ENCODE measurements at regions not wholly inside any gene's neighbourhood (a gene's known extent, or its start where the extent isn't known, plus 50 kb on each side); places are given as distances from the start of the nearest gene placed in this dataset.

GRCh38 chr2:204124140-204124750 lies 187.7 kb downstream of the ICOS start:
- no peaks in the 10 kb centered on the region for H3K9me3 Mint-ChIP-seq
- H3K36me3 Mint-ChIP-seq (ENCODE audit: insufficient read depth), result no peaks in the 10 kb centered on the region
- H3K4me3 Mint-ChIP-seq, result no peak overlapping the region
- peaks cover 44% of the 10 kb centered on the region in 2 donors for H3K27me3 Mint-ChIP-seq
- no peak for DNase-seq
- ATAC-seq (replicated peaks), result no peak
- H3K27ac Mint-ChIP-seq, result no peak overlapping the region
- H3K4me1 Mint-ChIP-seq (ENCODE audit: low read depth in 2 of 2), result peaks cover 0 to 3% of the 10 kb centered on the region in 2 donors

DNA sequence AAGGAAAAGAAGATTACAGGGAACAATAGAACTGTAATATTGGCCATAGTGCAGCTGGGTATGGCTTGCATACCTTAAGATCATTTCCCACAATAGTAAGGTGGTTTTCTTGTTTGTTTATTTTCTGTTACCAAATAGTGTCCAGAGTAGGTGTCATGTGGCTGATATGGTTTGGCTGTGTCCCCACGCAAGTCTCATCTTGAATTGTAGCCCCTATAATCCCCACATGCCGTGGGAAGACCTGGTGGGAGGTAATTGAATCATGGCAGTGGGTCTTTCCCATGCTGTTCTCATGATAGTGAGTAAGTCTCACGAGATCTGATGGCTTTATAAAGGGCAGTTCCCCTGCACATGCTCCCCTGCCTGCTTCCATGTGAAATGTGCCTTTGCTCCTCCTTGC lies 190.1 kb downstream of the ICOS start:
- DNase-seq (no peak), ATAC-seq (replicated peaks) (no peak)
- Mint-ChIP-seq H3K4me1 (ENCODE audit: low read depth in 2 of 2) (peaks cover 0 to 3% of the 10 kb centered on the region in 2 donors), H3K36me3 (ENCODE audit: insufficient read depth) (no peaks in the 10 kb centered on the region), H3K27me3 (peaks cover 45 to 61% of the 10 kb centered on the region in 2 donors), H3K4me3 (no peak overlapping the region), H3K27ac (no peak overlapping the region), H3K9me3 (no peaks in the 10 kb centered on the region)

DNA sequence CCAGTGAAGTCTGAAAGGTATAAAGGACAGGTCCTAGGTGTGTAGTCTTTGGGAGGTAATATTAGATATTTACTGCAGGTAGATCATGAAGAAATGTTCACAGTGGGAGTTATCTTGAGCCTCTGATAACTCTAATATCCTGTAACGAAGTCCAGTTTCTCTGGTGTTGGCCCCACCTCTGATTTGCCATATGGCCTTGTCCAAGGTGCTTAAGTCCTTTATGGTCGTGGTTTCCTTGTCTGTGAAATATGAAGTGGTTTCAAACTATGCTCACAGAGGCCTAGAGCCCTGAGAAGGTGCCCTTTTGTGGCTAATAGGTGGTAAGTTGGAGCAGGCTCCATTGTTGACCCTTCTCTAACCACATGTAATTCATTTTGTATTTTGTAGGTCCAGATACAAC lies 190.7 kb downstream of the ICOS start:
- H3K9me3 Mint-ChIP-seq, result no peaks in the 10 kb centered on the region
- H3K27me3 Mint-ChIP-seq, result peaks cover 40 to 56% of the 10 kb centered on the region in 2 donors
- no peaks in the 10 kb centered on the region for H3K36me3 Mint-ChIP-seq (ENCODE audit: insufficient read depth)
- ATAC-seq (replicated peaks) (no peak), DNase-seq (no peak)
- no peak overlapping the region for H3K4me3 Mint-ChIP-seq
- no peak overlapping the region for H3K27ac Mint-ChIP-seq
- peaks cover 0 to 3% of the 10 kb centered on the region in 2 donors for H3K4me1 Mint-ChIP-seq (ENCODE audit: low read depth in 2 of 2)

GRCh38 chr2:204129591-204130294 lies 193.2 kb downstream of the ICOS start:
- no peak for ATAC-seq (replicated peaks)
- no peaks in the 10 kb centered on the region for H3K9me3 Mint-ChIP-seq
- H3K36me3 Mint-ChIP-seq (ENCODE audit: insufficient read depth), result no peaks in the 10 kb centered on the region
- H3K27me3 Mint-ChIP-seq, result peaks cover 19 to 43% of the 10 kb centered on the region in 2 donors
- H3K4me1 Mint-ChIP-seq (ENCODE audit: low read depth in 2 of 2), result no peaks in the 10 kb centered on the region
- H3K27ac Mint-ChIP-seq, result no peak overlapping the region
- no peak overlapping the region for H3K4me3 Mint-ChIP-seq
- DNase-seq, result no peak

- no peak for ATAC-seq (replicated peaks)
- no peaks in the 10 kb centered on the region for H3K36me3 Mint-ChIP-seq (ENCODE audit: insufficient read depth)
- H3K4me3 Mint-ChIP-seq, result no peak overlapping the region
- H3K9me3 Mint-ChIP-seq, result no peaks in the 10 kb centered on the region
- H3K27me3 Mint-ChIP-seq, result peaks cover 25 to 53% of the 10 kb centered on the region in 2 donors
- no peak overlapping the region for H3K27ac Mint-ChIP-seq
- no peaks in the 10 kb centered on the region for H3K4me1 Mint-ChIP-seq (ENCODE audit: low read depth in 2 of 2)
- DNase-seq, result no peak
These were observed 195.1 kb downstream of the ICOS start for GRCh38 chr2:204131621-204132020.

GRCh38 chr2:204133476-204133875 lies 196.9 kb downstream of the ICOS start:
- no peak overlapping the region for H3K27ac Mint-ChIP-seq
- no peaks in the 10 kb centered on the region for H3K36me3 Mint-ChIP-seq (ENCODE audit: insufficient read depth)
- H3K4me3 Mint-ChIP-seq, result no peak overlapping the region
- DNase-seq (no peak), ATAC-seq (replicated peaks) (no peak)
- H3K9me3 Mint-ChIP-seq, result no peaks in the 10 kb centered on the region
- peaks cover 31 to 49% of the 10 kb centered on the region in 2 donors for H3K27me3 Mint-ChIP-seq
- H3K4me1 Mint-ChIP-seq (ENCODE audit: low read depth in 2 of 2), result no peaks in the 10 kb centered on the region

- Mint-ChIP-seq H3K4me1 (ENCODE audit: low read depth in 2 of 2) (no peaks in the 10 kb centered on the region), H3K27me3 (peaks cover 27 to 45% of the 10 kb centered on the region in 2 donors), H3K36me3 (ENCODE audit: insufficient read depth) (no peaks in the 10 kb centered on the region), H3K4me3 (no peak overlapping the region), H3K27ac (no peak overlapping the region), H3K9me3 (no peaks in the 10 kb centered on the region)
- DNase-seq (no peak), ATAC-seq (replicated peaks) (no peak)
These were observed 197.9 kb downstream of the ICOS start for GRCh38 chr2:204134421-204134820.

DNA sequence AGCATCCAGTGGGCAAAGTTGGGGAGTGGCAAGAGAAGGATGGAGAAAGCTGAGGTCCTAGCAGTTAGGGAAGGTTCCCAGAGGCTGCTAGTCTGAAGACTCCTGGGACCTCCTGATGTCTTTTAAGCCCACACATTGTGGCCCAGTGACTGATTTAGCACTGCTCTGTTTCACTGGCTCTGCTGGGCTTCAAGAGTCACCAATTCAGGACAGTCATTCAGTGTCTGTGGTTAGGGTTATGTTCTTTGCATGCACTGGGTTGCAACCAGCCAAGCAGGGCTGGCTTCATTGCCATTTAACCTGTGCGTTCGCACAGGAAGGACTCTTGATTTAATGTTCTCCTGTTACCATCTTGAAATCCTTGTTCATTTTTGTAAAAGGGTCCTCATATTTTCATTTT lies 199.2 kb downstream of the ICOS start:
- peaks cover 20 to 45% of the 10 kb centered on the region in 2 donors for H3K27me3 Mint-ChIP-seq
- H3K9me3 Mint-ChIP-seq, result no peaks in the 10 kb centered on the region
- H3K4me3 Mint-ChIP-seq, result no peak overlapping the region
- ATAC-seq (replicated peaks), result no peak
- no peaks in the 10 kb centered on the region for H3K4me1 Mint-ChIP-seq (ENCODE audit: low read depth in 2 of 2)
- no peak for DNase-seq
- no peaks in the 10 kb centered on the region for H3K36me3 Mint-ChIP-seq (ENCODE audit: insufficient read depth)
- no peak overlapping the region for H3K27ac Mint-ChIP-seq

DNA sequence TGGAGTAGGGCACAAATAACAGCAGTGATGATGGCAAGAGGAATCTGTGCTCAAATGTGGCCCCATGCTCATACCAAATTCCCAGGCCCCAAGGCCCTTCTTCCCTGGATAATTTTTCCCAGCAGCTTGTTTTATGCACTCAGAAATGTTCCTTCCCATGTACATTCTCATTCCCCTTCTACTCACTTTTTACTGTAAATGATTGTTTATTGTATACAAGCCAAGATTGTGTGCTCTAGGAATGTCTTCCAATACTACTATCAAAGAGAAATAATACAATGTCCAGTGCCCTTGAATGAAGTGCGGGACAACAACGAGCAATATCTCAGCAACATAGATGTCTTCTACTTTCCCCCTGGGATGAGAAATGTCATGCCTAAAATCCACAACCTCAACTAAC lies 201.6 kb downstream of the ICOS start:
- Mint-ChIP-seq H3K27ac (no peak overlapping the region), H3K4me3 (no peak overlapping the region), H3K36me3 (ENCODE audit: insufficient read depth) (no peaks in the 10 kb centered on the region), H3K9me3 (no peaks in the 10 kb centered on the region), H3K4me1 (ENCODE audit: low read depth in 2 of 2) (no peaks in the 10 kb centered on the region), H3K27me3 (peaks cover 25 to 53% of the 10 kb centered on the region in 2 donors)
- DNase-seq, result no peak
- no peak for ATAC-seq (replicated peaks)

GRCh38 chr2:204140246-204140645 lies 203.7 kb downstream of the ICOS start:
- Mint-ChIP-seq H3K27ac (no peak overlapping the region), H3K4me3 (no peak overlapping the region), H3K9me3 (no peaks in the 10 kb centered on the region), H3K36me3 (ENCODE audit: insufficient read depth) (no peaks in the 10 kb centered on the region), H3K4me1 (ENCODE audit: low read depth in 2 of 2) (peaks cover 0 to 2% of the 10 kb centered on the region in 2 donors), H3K27me3 (peaks cover 33 to 58% of the 10 kb centered on the region in 2 donors)
- ATAC-seq (replicated peaks), result no peak
- no peak for DNase-seq

GRCh38 chr2:204143216-204144014 lies 206.9 kb downstream of the ICOS start:
- DNase-seq (no peak), ATAC-seq (replicated peaks) (no peak)
- no peak overlapping the region for H3K27ac Mint-ChIP-seq
- H3K9me3 Mint-ChIP-seq, result no peaks in the 10 kb centered on the region
- no peaks in the 10 kb centered on the region for H3K36me3 Mint-ChIP-seq (ENCODE audit: insufficient read depth)
- peaks cover 48 to 71% of the 10 kb centered on the region in 2 donors for H3K27me3 Mint-ChIP-seq
- H3K4me1 Mint-ChIP-seq (ENCODE audit: low read depth in 2 of 2), result peaks cover 4 to 7% of the 10 kb centered on the region in 2 donors
- H3K4me3 Mint-ChIP-seq, result no peak overlapping the region

GRCh38 chr2:204144492-204144891 lies 207.9 kb downstream of the ICOS start:
- peaks cover 58 to 78% of the 10 kb centered on the region in 2 donors for H3K27me3 Mint-ChIP-seq

DNA sequence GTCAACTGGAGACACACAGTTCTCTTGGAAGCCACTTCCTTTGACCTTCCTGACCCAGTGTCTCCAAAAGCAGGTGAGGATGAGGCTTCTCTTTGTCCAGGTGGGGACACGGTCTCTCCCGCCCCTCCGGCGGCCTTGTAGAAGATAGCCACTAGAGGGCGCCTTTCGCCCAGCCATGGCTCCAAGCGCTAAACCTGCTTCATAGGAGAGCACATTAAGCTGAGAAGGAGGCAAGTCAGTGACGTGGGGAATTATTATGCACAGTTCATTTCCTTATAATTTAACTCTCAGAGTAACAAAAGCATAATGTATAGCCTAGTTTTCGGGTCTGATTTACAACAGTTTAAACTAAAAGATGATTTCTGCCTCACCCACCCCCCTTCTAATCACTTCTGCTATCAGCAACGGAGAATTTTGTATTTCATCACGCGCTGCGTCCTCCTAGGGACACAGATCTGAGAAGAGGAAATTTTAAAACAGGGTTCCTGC lies 208.7 kb downstream of the ICOS start:
- DNase-seq (peak; percentile 62 to 70 (median 69)), ATAC-seq (replicated peaks) (peak; percentile 97)
- Mint-ChIP-seq H3K4me3 (peak overlapping the region; percentile 68 to 76), H3K36me3 (ENCODE audit: insufficient read depth) (no peaks in the 10 kb centered on the region), H3K27ac (peak overlapping the region in 1 of 2 donors; percentile 50), H3K9me3 (no peaks in the 10 kb centered on the region), H3K4me1 (ENCODE audit: low read depth in 2 of 2) (peaks cover 4 to 7% of the 10 kb centered on the region in 2 donors), H3K27me3 (peaks cover 62 to 77% of the 10 kb centered on the region in 2 donors)

More at GRCh38 chr2:204144492-204144891, 207.9 kb downstream of the ICOS start:
- Mint-ChIP-seq H3K27ac (no peak overlapping the region), H3K9me3 (no peaks in the 10 kb centered on the region), H3K4me3 (no peak overlapping the region), H3K4me1 (ENCODE audit: low read depth in 2 of 2) (peaks cover 4 to 7% of the 10 kb centered on the region in 2 donors), H3K36me3 (ENCODE audit: insufficient read depth) (no peaks in the 10 kb centered on the region)
- DNase-seq (no peak), ATAC-seq (replicated peaks) (no peak)

Measured in effector memory CD8-positive, alpha-beta T cell (primary cell).